Uterus (tissue), 3 donors: ENCODE measurements at regions not wholly inside any gene's neighbourhood (a gene's known extent, or its start where the extent isn't known, plus 50 kb on each side); places are given as distances from the start of the nearest gene placed in this dataset.

Experiments used
- DNase-seq, 2 donors: peaks; one replicate each; pipeline ENCODE4 v3.0.0-alpha.2; 2019 to 2020
- H3K27ac ChIP-seq, 2 donors: fragments of 200-600 bp; sonication (generic); 1 replicate in 1 of 2; 2 replicates in 1 of 2; pipeline ENCODE4 v1.5.1; 2016 to 2018
- H3K27me3 ChIP-seq, 2 donors: fragments of 200-600 bp; sonication (generic); one replicate each; pipeline ENCODE4 v1.5.1; 2018 to 2019; ENCODE audit warnings: control low read depth in 1 of 2
- H3K36me3 ChIP-seq, 2 donors: fragments of 200-600 bp; sonication (generic); one replicate each; pipeline ENCODE4 v1.5.1; 2019; ENCODE audit warnings: control low read depth in 1 of 2
- H3K4me1 ChIP-seq, 2 donors: fragments of 200-600 bp; sonication (generic); one replicate each; pipeline ENCODE4 v1.5.1; 2018 to 2019; ENCODE audit warnings: control low read depth in 1 of 2
- H3K4me3 ChIP-seq, 2 donors: fragments of 200-600 bp; sonication (generic); 1 replicate in 1 of 2; 2 replicates in 1 of 2; pipeline ENCODE4 v1.5.1; 2018 to 2019; ENCODE audit warnings: mild to moderate bottlenecking in 1 of 2
- H3K9me3 ChIP-seq, 2 donors: fragments of 200-600 bp; sonication (generic); one replicate each; pipeline ENCODE4 v1.5.1; 2019; ENCODE audit warnings: control low read depth in 1 of 2
- CTCF ChIP-seq, 4 experiments: fragments of 200-600 bp in 2 of 4; fragments of 450-650 bp in 2 of 4; sonication (generic) in 2 of 4; IDR thresholded peaks; one replicate each; pipeline ENCODE4 v1.5.1; 2016 to 2019; ENCODE audit warnings: antibody characterized with exemption in 4 of 4, mild to moderate bottlenecking in 2 of 4, moderate library complexity in 1 of 4
- POLR2A ChIP-seq, 2 donors: fragments of 450-650 bp; IDR thresholded peaks; one replicate each; pipeline ENCODE4 v1.6.1; 2016; ENCODE audit warnings: antibody characterized with exemption in 2 of 2, mild to moderate bottlenecking in 1 of 2, moderate library complexity in 1 of 2
- intact Hi-C: fragments of 100-400 bp; cut with DNase I; formaldehyde crosslinking; loops from one replicate; pipeline ENCODE4 v1.15.1; 2023; ENCODE audit warnings: low total_unique reads
- donor health status: DM: yes; HTN: yes; CAD: no.

DNA sequence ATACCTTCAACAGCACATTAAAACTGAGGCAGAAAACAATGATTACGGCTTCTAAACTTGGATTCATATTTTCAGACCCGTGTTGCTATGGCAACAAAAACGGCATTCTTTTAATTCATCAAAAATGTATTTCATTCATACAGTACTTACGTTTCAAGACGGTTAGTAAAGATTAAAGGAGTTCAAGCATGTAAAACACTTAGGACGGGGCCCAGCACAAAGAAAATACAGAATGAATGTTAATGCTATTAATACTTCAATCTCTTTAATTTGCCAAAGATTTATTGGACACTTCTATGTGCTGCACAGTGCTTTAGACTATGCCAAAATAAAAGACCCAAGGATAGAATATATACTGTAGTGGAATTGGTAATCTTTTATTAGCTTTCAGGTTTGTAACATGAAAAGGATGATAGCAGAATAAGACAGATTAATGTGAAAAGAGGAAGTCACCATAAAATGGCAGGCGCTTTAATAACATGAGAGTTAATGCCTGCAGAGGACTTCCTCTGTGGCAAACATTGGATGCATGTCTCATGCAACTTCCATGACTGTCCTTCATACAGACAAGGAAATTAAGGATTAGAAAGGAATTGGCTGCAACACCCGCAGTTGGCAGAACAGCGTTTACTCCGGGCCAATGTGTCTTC lies 201.6 kb upstream of the KLF6 start:
- no peak overlapping the region for H3K27ac ChIP-seq
- TF ChIP-seq POLR2A (IDR thresholded peaks at IDR 0.05) (no peak), CTCF (IDR thresholded peaks at IDR 0.05) (no peak)
- intact Hi-C loops: no loop called here
- no peak for DNase-seq
- no peak overlapping the region for H3K4me3 ChIP-seq
- no peaks in the 10 kb centered on the region for H3K4me1 ChIP-seq
- peaks cover 0 to 8% of the 10 kb centered on the region in 2 donors for H3K9me3 ChIP-seq
- no peaks in the 10 kb centered on the region for H3K36me3 ChIP-seq
- no peaks in the 10 kb centered on the region for H3K27me3 ChIP-seq

- no peaks in the 10 kb centered on the region for H3K27me3 ChIP-seq
- no peak for DNase-seq
- H3K36me3 ChIP-seq: no peaks in the 10 kb centered on the region
- H3K9me3 ChIP-seq: peaks cover 0 to 8% of the 10 kb centered on the region in 2 donors
- no peaks in the 10 kb centered on the region for H3K4me1 ChIP-seq
- intact Hi-C loops: no loop called here
- no peak overlapping the region for H3K27ac ChIP-seq
- TF ChIP-seq CTCF (IDR thresholded peaks at IDR 0.05) (no peak), POLR2A (IDR thresholded peaks at IDR 0.05) (no peak)
- H3K4me3 ChIP-seq: no peak overlapping the region
Measured at GRCh38 chr10:3982746-3983442, 197.9 kb upstream of the KLF6 start.

GRCh38 chr10:3981300-3981699 lies 196.3 kb upstream of the KLF6 start:
- Histone ChIP-seq H3K4me1 (no peaks in the 10 kb centered on the region), H3K27me3 (no peaks in the 10 kb centered on the region), H3K9me3 (peaks cover 0 to 8% of the 10 kb centered on the region in 2 donors), H3K36me3 (no peaks in the 10 kb centered on the region), H3K4me3 (no peak overlapping the region), H3K27ac (no peak overlapping the region)
- intact Hi-C loops: no loop called here
- TF ChIP-seq CTCF (IDR thresholded peaks at IDR 0.05): no peak
- no peak for TF ChIP-seq POLR2A (IDR thresholded peaks at IDR 0.05)
- no peak for DNase-seq

DNA sequence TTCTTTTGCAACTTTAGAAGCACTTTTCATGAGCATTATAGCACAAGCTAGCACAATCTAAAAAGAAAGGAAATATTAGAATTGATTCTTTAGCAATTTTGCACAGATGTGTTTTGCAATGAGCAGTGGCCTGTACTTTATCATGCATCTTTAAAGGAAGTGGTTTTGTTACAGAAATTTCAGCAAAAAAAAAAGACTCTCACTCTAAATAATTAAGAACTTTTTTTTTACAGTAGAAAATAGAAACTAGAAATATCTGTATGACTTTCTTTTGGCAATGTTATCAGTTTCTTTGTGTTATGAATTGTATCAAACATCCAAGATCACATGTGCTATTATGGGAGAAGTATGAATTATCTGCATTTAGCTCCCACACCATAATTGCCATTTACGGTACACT lies 195.7 kb upstream of the KLF6 start:
- Histone ChIP-seq H3K36me3 (no peaks in the 10 kb centered on the region), H3K9me3 (peaks cover 0 to 8% of the 10 kb centered on the region in 2 donors), H3K27ac (no peak overlapping the region), H3K4me3 (no peak overlapping the region), H3K27me3 (no peaks in the 10 kb centered on the region), H3K4me1 (no peaks in the 10 kb centered on the region)
- TF ChIP-seq CTCF (IDR thresholded peaks at IDR 0.05) (no peak), POLR2A (IDR thresholded peaks at IDR 0.05) (no peak)
- no peak for DNase-seq
- intact Hi-C loops: no loop called here

GRCh38 chr10:3980144-3980543 lies 195.1 kb upstream of the KLF6 start:
- Histone ChIP-seq H3K36me3 (no peaks in the 10 kb centered on the region), H3K27me3 (no peaks in the 10 kb centered on the region), H3K9me3 (peaks cover 0 to 8% of the 10 kb centered on the region in 2 donors), H3K27ac (no peak overlapping the region), H3K4me3 (no peak overlapping the region), H3K4me1 (no peaks in the 10 kb centered on the region)
- DNase-seq: no peak
- TF ChIP-seq POLR2A (IDR thresholded peaks at IDR 0.05) (no peak), CTCF (IDR thresholded peaks at IDR 0.05) (no peak)
- intact Hi-C loops: no loop called here
